Stomach (tissue), 8 donors: ENCODE measurements at regions not wholly inside any gene's neighbourhood (a gene's known extent, or its start where the extent isn't known, plus 50 kb on each side); places are given as distances from the start of the nearest gene placed in this dataset.

Experiments used
- DNase-seq, 2 donors: peaks; one replicate each; pipeline versions ENCODE4 v3.0.0 to v3.0.0-alpha.2; 2013 to 2019
- H3K27ac ChIP-seq, 5 donors: fragments of 200-600 bp in 4 of 5; sonication (generic) in 4 of 5; one replicate each; pipeline ENCODE4 v1.5.1; 2013 to 2019; ENCODE audit warnings: mild to moderate bottlenecking in 1 of 5, moderate library complexity in 1 of 5
- H3K27me3 ChIP-seq, 3 donors: fragments of 200-600 bp; sonication (generic); one replicate each; pipeline ENCODE4 v1.5.1; 2017 to 2019; ENCODE audit warnings: mixed run types in 1 of 3
- H3K36me3 ChIP-seq, 4 donors: fragments of 200-600 bp; sonication (generic); 1 replicate in 3 of 4; 2 replicates in 1 of 4; pipeline ENCODE4 v1.5.1; 2016 to 2019
- H3K4me1 ChIP-seq, 4 donors: fragments of 200-600 bp; sonication (generic); one replicate each; pipeline ENCODE4 v1.5.1; 2016 to 2019
- H3K4me3 ChIP-seq, 4 donors: fragments of 200-600 bp; sonication (generic) in 3 of 4; one replicate each; pipeline ENCODE4 v1.5.1; 2016 to 2019; ENCODE audit warnings: mild to moderate bottlenecking in 1 of 4
- H3K9me3 ChIP-seq, 4 donors: fragments of 200-600 bp; sonication (generic); one replicate each; pipeline ENCODE4 v1.5.1; 2016 to 2019
- EP300 ChIP-seq: sonication (generic); formaldehyde crosslinking; IDR thresholded peaks from one replicate; pipeline ENCODE4 v1.6.1; 2017; ENCODE audit warnings: antibody characterized with exemption
- POLR2A ChIP-seq, 4 donors: fragments of 450-650 bp; IDR thresholded peaks; one replicate each; pipeline ENCODE4 v1.6.1; 2016; ENCODE audit warnings: antibody characterized with exemption in 4 of 4, control low read depth in 2 of 4, mild to moderate bottlenecking in 1 of 4, moderate library complexity in 1 of 4
- POLR2AphosphoS5 ChIP-seq, 3 donors: sonication (generic); formaldehyde crosslinking; IDR thresholded peaks; one replicate each; pipeline ENCODE4 v1.6.1; 2016; ENCODE audit warnings: antibody characterized with exemption in 3 of 3
- WGBS, 5 donors: extraction: QIAGEN DNeasy Blood & Tissue Kit in 3 of 5; methylation state at CpG; one replicate each; pipeline versions ENCODE4 v1.1.5 to v1.1.7; 2013 to 2018; 5-methylcytosine and 5-hydroxymethylcytosine counted together
- intact Hi-C: fragments of 100-400 bp; cut with DNase I; formaldehyde crosslinking; loops from one replicate; pipeline ENCODE4 v1.15.1; 2023; ENCODE audit warnings: low total_unique reads
- TF ChIP-seq, protein P1 (sequence below), 7 experiments: fragments of 450-650 bp in 4 of 7; fragments of 200-600 bp in 3 of 7; sonication (generic) in 3 of 7; IDR thresholded peaks; one replicate each; pipeline ENCODE4 v1.5.1; 2016 to 2019; ENCODE audit warnings: antibody characterized with exemption in 7 of 7, control low read depth in 2 of 7, mild to moderate bottlenecking in 1 of 7
- donor health status: healthy with polysubstance abuse.
- donor health status: Bipolar disorder and iron deficiency.
- donor health status: healthy.

DNA sequence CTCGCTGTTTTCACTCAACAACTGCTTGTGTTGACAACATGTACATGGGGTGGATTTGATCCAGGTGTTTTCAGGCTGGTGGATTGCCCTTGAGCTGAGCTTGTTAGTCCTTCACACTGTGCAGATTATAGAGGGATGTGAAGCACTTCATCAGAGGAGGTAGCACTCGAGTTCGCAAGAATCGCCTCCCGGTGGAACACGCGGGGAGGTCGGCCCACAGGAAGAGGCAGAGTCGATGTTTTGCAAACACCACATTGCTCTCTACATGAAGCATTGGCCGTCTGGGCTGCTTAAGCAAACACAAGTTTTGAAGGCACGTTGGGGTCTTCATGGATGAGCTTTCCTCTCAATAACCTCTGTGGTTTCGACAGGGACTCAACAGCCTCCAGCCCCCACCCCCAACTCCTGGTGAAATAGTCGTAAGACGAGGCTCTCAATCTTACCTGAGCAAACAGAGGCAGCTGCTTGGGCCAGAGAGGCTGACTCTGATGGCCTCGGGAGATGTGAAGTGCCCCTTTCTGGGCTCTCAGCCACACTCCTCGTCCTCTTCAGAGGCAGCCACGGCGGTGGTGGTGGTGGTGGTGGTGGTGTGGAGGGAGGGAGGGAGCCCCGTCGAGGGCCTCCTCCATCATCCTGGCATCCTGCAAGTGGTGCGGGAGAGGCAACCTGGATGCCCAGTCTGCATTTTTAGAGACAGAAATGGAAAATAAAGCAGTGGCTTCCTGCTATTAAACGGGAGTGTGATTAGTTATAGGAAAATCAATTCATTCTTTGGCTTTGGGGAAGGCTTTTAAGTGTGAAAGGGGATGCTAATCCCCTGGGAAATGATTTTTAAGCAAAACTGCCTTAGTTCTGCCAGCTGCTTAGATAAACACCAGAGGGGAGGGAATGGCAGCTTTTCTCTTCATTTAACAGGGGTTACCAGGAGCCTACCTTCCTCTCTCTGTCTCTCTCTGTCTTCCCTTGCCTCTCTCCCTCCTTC, 552.5 kb upstream of the EEF2KMT start:
- H3K27ac ChIP-seq = no peak overlapping the region
- peaks cover 0 to 24% (median 0%) of the 10 kb centered on the region in 3 donors for H3K27me3 ChIP-seq
- intact Hi-C loops = no loop called here
- no peaks in the 10 kb centered on the region for H3K9me3 ChIP-seq
- H3K4me1 ChIP-seq = no peaks in the 10 kb centered on the region
- H3K4me3 ChIP-seq = no peak overlapping the region
- H3K36me3 ChIP-seq = no peaks in the 10 kb centered on the region
- TF ChIP-seq EP300 (no peak), POLR2A (IDR thresholded peaks at IDR 0.05) (no peak), POLR2AphosphoS5 (IDR thresholded peaks at IDR 0.05) (no peak)
- TF ChIP-seq, protein P1, sequence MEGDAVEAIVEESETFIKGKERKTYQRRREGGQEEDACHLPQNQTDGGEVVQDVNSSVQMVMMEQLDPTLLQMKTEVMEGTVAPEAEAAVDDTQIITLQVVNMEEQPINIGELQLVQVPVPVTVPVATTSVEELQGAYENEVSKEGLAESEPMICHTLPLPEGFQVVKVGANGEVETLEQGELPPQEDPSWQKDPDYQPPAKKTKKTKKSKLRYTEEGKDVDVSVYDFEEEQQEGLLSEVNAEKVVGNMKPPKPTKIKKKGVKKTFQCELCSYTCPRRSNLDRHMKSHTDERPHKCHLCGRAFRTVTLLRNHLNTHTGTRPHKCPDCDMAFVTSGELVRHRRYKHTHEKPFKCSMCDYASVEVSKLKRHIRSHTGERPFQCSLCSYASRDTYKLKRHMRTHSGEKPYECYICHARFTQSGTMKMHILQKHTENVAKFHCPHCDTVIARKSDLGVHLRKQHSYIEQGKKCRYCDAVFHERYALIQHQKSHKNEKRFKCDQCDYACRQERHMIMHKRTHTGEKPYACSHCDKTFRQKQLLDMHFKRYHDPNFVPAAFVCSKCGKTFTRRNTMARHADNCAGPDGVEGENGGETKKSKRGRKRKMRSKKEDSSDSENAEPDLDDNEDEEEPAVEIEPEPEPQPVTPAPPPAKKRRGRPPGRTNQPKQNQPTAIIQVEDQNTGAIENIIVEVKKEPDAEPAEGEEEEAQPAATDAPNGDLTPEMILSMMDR (IDR thresholded peaks at IDR 0.05) = no peak
- 24 to 39% (median 27%) methylated on average over 19 to 22 of the region's 22 CpGs for WGBS, 5 donors
- DNase-seq = no peak

DNA sequence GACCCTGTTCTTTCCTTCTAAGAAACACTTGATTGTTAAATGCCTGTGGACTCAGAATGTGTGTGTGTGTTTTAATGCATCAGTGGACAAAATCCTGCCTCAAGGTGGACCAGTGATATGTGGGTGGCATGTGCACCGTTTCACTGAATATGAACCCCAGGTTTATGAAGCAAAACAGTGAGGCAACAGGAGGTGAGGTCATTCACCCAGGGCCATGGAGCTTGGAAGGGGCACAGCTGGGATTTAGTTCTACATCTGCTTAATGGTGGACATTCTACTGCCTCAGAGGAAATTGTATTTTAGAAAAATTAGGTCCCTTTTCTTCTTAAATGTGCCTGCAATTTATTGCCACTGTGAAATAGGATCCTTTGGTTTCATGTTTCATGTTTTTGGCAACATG, 549.5 kb upstream of the EEF2KMT start:
- Histone ChIP-seq H3K4me1 (no peaks in the 10 kb centered on the region), H3K36me3 (no peaks in the 10 kb centered on the region), H3K27me3 (peaks cover 0 to 17% (median 0%) of the 10 kb centered on the region in 3 donors), H3K9me3 (no peaks in the 10 kb centered on the region), H3K27ac (no peak overlapping the region), H3K4me3 (no peak overlapping the region)
- WGBS, 5 donors = 38 to 77% (median 68%) methylated on average over 1 of the region's 1 CpG
- no peak for DNase-seq
- intact Hi-C loops = no loop called here
- no peak for TF ChIP-seq POLR2A (IDR thresholded peaks at IDR 0.05)
- TF ChIP-seq EP300 = no peak
- TF ChIP-seq, protein P1 (IDR thresholded peaks at IDR 0.05) = no peak
- no peak for TF ChIP-seq POLR2AphosphoS5 (IDR thresholded peaks at IDR 0.05)

DNA sequence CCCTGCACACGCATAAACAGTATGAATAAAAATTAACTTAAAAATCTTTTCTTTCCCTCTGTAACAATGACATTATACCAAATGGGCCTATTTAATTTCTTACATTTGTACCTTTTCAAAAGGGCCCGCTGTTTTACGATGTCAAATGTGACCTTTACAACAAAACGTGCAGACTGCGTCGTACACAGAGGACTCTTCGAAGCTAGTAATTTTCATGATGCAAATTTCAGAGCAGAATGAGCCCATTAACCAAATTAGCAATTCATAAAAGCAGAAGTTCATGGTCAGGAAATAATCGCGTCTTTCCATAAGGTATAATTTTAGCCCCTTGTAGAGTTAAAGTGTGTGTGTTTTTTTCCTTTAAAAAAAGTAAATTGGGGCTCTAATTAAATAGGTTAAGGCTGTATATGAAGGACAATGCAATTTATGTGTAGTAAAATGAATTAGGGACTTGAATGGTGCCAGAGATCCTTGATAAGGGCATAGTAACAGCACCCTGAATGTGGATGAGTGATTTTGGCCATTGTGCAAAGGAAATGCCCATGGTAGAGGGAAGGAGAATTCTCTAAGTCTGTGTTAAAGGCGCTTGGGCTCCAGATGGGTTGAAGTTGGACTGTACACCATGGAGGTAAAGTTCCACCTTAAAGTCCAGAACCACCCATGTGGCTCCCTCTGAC, 546.4 kb upstream of the EEF2KMT start:
- Histone ChIP-seq H3K4me3 (no peak overlapping the region), H3K36me3 (no peaks in the 10 kb centered on the region), H3K27me3 (peaks cover 0 to 8% (median 0%) of the 10 kb centered on the region in 3 donors), H3K27ac (no peak overlapping the region), H3K4me1 (no peaks in the 10 kb centered on the region), H3K9me3 (no peaks in the 10 kb centered on the region)
- WGBS, 5 donors = 87 to 91% (median 90%) methylated on average over 10 of the region's 10 CpGs
- TF ChIP-seq POLR2A (IDR thresholded peaks at IDR 0.05) = no peak
- no peak for TF ChIP-seq EP300
- TF ChIP-seq POLR2AphosphoS5 (IDR thresholded peaks at IDR 0.05) = no peak
- TF ChIP-seq, protein P1 (IDR thresholded peaks at IDR 0.05) = no peak
- intact Hi-C loops = no loop called here
- DNase-seq = no peak

DNA sequence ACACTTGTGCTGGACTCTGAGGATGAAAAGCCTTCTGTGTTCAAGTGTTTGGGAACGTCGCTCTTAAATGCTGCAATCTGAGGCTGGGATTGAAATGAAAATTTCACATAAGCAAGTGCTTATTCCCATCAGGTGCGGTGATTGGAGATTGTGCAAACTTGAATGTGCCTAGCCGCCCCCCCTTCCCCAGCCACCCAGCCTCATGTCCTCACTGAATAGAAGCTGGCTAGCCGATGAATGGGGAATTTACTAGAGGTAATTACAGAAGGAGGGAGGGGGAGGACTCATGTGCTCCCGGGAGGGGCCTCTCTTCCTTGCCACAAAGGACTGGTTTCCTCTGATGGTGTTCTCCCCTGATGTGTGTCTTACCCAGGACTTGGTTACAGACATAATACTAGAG, 544.8 kb upstream of the EEF2KMT start:
- no peak overlapping the region for H3K27ac ChIP-seq

More for the DNA sequence above, 544.8 kb upstream of the EEF2KMT start:
- Histone ChIP-seq H3K4me3 (no peak overlapping the region), H3K27me3 (no peaks in the 10 kb centered on the region), H3K36me3 (no peaks in the 10 kb centered on the region), H3K4me1 (no peaks in the 10 kb centered on the region), H3K9me3 (no peaks in the 10 kb centered on the region)
- TF ChIP-seq, protein P1 (IDR thresholded peaks at IDR 0.05) = no peak
- TF ChIP-seq POLR2AphosphoS5 (IDR thresholded peaks at IDR 0.05) (no peak), POLR2A (IDR thresholded peaks at IDR 0.05) (no peak), EP300 (no peak)
- 25 to 37% (median 33%) methylated on average over 6 of the region's 6 CpGs for WGBS, 5 donors
- intact Hi-C loops = no loop called here
- DNase-seq = no peak
